ENCODE measurements at regions not wholly inside any gene's neighbourhood (a gene's known extent, or its start where the extent isn't known, plus 50 kb on each side); places are given as distances from the start of the nearest gene placed in this dataset.
"Not testable (repeated sequence)": the region's sequence is repeated elsewhere in the genome, so short reads cannot be mapped to it uniquely, and the experiment has no call there.

- no peak for DNase-seq
These were observed 511.7 kb upstream of the CDIN1 start for GRCh38 chr15:36067483-36068274.

DNA sequence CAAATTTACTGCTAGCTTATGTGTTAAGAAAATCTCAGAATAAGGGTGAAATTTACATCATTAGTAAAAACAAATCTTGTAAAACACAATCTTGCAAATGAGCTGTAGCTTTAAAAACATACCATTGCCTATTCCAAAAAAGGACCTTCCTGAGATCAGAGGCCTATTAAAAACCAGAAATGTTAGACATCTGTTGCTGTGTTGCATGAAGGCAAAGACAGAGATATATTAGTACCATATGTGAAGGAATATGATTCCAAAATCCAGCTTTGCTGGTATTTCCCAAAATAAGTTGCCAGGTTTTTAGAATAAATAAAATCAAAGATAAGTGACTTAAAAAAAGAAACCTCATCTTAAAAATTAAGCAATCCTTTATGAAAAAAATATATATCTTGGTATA, 504.1 kb upstream of the CDIN1 start:
- peak; percentile 16 for DNase-seq

DNA sequence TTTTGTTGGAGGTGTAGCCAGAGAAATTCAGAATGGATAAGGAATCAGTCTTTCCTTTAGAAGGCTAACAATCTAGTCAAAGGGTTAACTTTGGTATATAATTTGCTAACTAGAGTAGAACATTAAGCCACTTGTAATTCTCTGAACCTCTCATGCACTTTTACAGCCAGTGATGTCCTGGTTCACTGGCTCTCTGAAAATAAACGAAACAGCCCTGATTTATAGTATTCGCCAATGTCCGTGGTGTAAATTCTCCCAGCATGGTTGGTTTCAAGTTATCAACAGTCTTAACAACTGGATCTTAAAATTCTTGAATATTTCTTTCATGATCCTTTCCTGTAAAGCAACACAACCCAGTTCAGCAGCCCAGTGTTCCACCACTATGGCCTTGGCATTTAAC, 500.4 kb upstream of the CDIN1 start:
- DNase-seq = no peak

DNA sequence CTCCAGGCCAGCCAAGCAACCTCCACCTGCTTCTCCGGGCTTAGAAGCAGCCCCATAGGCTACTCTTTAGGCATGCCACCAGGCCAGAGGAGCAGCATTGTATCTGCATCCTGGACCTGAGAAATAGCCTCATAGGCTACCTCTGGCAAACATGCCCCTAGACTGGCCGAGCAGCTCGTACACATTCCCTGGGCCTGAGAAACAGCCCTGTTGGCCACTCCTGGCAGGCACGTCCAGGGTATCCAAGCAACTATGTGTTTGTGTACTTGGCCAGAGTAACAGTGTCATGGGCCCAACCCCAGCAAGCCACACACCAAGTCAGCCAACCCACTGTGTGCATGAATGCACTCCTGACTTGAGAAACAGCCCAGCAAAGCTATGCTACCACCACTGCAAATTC, 498.7 kb upstream of the CDIN1 start:
- no peak for DNase-seq

GRCh38 chr15:36090286-36090946, 489.0 kb upstream of the CDIN1 start:
- DNase-seq = no peak

- DNase-seq = peak; percentile 24
These were observed 472.6 kb upstream of the CDIN1 start for GRCh38 chr15:36106640-36107335.

DNA sequence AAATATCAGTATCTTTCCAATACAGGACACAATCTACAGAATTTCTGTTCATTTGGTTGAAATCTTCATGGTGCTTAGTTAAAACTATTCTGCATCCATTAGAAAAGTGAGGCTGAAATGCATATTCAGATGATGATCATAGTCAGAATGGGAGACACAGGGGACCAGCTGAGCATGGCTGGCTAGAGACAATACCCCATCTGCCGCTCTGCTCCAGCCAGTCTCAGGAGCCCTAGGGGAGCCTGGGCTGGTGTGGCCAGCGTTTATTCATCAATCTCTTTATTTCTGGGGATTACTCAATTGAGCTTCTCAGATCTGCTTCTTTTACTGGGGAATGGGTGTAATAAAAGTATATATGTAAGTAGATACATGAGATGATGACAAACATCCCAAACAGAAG, 470.9 kb upstream of the CDIN1 start:
- no peak for DNase-seq

GRCh38 chr15:36109943-36110658, 469.3 kb upstream of the CDIN1 start:
- DNase-seq = no peak

DNA sequence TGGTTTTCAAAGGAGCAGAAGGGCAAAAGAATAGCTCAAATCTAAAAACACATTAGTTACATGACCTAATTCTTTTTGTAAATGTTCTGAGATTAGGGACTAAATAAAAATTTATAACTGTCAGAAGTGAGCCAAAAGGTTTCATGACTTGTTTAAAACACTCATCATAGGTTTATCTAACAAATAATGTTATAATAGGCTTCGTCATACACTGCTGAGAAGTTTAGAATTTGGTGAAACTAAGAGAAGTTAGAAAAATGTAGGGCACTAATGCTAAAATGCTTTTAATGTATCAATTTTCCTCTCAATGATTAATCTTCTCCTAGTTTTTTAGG, 468.8 kb upstream of the CDIN1 start:
- no peak for DNase-seq

DNA sequence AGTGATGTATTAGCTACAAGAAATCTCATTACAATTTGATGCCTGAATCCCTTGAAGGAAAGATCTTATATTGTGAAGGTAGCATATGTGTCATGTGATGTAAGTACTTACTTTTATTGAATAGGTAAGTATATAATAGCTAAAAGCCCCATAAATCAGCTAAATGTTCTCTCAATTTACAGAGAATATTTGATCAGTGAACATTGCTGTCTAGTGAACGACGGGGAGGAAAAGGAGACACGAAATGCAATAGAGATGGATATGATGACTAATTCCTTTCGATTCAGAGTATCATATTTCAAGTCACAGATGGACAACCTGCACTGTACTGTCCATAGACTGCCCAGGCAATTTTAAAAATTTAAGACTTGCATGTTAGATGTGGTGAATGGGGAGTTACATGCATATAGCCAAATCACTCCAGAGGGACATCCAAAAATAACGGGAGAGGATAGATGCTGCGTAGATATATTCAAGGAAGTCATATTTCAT, 462.1 kb upstream of the CDIN1 start:
- no peak for DNase-seq

DNA sequence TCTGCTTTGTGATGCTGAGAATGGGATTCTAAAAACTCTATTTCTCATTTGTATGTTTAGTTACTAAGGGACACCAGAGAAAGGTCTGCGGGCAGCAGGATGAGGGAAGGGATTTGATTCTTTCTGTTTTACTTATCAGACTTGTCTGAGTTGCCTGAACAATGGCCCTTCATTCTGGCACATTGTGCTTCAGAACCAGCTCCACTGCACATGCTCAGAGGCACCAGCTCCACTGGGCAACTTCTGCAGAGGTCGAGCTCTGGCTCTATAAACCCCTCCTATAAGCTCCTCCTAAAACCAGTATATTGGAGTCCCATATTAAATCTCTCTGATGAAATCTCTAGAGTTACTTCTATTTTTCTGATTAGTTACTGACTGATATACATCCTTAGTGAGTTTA, 453.2 kb upstream of the CDIN1 start:
- no peak for DNase-seq

- no peak for DNase-seq
These were observed 448.6 kb upstream of the CDIN1 start for GRCh38 chr15:36130641-36131310.

DNA sequence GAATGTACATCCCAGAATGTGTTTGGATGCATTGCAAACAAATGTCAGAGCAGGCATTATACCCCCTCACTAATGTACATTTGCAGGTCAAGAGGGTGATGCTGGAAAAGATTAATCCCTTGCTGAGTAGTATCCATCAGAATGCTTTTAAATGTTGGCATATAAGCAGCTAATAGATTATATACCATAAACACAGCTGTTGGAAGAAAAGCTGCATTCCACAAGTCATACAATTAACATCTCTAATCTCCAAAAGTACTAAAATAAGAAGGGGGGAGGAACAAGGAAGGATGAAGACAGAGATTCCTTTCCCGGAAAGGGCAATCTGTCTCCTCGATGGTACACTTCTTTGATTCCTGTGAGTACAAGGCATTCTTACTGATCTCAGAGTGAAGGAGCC, 445.7 kb upstream of the CDIN1 start:
- DNase-seq = no peak

DNA sequence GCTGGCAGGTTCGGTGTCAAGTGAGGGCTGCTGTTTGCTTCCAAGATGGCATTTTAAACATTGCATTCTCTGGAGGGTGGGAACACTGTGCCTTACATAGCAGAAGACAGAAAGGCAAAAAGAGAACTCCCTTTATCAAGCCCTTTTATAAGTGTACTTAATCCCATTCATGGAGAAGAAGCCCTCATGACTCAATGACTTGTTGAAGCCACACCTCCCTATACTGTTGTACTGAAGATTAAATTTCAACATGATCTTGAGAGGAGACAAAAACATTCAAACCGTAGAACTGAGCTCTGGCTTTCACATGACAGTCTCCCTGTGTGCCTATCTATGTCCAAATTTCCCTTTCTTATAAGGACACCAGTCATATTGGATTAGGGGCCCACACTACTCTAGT, 443.4 kb upstream of the CDIN1 start:
- no peak for DNase-seq

DNA sequence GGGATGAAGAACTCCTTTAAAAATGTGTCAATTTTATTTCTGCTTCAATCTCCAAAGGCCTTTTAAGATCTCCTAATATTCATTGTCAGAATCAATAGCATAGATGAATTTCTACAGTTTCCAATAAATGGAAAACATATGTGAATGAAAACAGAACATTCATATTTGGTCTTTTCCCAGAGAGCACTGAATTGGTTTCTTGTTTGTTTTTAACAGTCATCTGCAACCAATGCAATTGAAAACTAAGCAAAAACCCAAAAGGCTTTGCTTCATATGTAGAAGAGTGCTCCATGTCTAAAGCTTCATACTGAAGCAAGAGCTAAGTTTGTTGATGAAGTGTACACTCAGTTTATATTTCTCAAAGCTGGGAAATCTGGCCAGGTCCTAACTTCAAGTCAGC, 426.5 kb upstream of the CDIN1 start:
- no peak for DNase-seq

DNA sequence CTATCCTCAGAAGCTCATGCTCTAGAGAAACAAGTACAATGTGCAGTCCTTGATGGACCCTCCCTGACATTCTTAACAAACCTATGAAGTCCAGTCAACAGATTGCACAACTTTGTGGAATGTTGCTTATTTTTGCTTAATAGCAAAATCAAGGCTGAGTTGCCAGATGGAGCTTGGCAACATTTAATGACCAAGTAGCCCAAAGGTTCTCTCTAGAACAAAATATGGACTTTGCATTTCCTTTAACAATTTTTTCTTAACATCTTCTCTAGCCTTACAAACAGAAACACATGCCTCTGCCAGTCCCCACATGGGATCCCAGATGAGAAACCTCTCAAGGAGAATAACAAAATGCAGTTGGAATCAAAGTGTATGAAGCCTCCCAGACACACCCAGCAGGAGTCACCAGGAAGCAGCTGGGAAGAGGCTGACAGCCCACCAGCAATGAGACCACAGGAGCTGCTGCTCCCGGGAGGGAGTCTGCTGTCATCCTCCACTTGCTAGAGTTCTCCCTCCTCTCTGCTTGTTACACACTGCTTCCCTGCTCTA, 422.5 kb upstream of the CDIN1 start:
- DNase-seq = peak; percentile 48

- no peak for DNase-seq
These were observed 419.1 kb upstream of the CDIN1 start for GRCh38 chr15:36160351-36160750.

DNA sequence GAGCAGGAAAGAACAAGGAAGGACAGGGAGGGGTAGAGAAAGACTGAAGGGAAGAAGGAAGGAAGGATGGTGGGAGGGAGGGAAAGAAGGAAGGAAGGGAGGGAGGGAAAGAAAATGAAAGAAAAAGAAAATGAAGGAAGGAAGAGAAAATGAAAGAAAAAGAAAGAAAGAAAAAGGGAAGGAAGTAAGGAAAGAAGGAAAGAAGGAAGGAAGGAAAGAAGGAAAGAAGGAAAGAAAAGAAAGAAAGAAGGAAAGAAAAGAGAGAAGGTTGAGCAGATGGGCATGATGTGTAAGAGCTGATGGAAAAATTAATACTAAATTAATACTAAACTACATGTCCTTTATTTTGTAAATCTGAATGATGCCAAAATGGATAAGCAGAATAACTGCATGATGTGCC, 418.3 kb upstream of the CDIN1 start:
- no peak for DNase-seq

DNA sequence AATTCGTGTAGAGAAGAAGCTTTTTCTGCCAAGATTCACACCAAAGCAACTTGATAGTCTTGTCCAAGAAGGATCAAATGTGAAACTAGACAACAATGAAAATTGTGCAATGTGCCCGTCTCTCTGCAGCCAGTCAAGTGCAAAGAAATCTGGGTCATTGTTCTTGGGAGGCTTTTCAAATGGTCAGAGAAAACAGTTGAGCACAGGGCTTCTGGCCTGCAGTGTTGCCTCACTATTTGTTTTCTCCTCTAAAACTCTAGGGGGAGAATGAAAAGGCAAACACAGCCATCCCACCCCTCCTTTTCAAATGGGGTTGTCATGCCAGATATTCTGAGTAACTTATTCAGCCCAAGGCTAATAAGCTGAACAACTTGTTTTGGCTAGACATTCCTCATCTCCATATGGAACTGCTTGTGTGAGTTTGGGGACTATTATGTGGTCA, 417.6 kb upstream of the CDIN1 start:
- peak; percentile 65 for DNase-seq

DNA sequence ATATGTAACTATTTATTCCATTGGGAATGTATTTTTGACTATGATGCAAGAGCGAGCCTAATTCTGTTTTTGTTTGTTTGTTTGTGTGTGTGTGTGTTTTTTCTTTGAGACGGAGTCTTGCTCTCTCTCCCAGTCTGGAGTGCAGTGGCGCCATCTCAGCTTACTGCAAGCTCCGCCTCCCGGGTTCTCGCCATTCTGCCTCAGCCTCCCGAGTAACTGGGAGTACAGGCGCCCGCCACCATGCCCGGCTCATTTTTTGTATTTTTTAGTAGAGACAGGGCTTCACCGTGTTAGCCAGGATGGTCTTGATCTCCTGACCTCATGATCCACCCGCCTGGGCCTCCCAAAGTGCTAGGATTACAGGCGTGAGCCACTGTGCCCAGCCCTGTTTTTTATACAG, 415.4 kb upstream of the CDIN1 start:
- not testable (repeated sequence) for DNase-seq

- DNase-seq = no peak
These were observed 406.5 kb upstream of the CDIN1 start for GRCh38 chr15:36172955-36173354.

Data from muscle of arm (tissue), 1 donor.